GM23248 (cell line): ENCODE measurements at regions not wholly inside any gene's neighbourhood (a gene's known extent, or its start where the extent isn't known, plus 50 kb on each side); places are given as distances from the start of the nearest gene placed in this dataset.

Source experiments
- DNase-seq: peaks from one replicate; pipeline ENCODE4 v3.0.0-alpha.2; 2015
- H2AFZ ChIP-seq: fragments of 200-600 bp; sonication (generic); 2 replicates; pipeline ENCODE4 v1.6.1; 2016; ENCODE audit warnings: antibody characterized with exemption
- H3F3A ChIP-seq: fragments of 200-600 bp; sonication (generic); 2 replicates; pipeline ENCODE4 v1.6.1; 2016; ENCODE audit warnings: mild to moderate bottlenecking, antibody characterized with exemption, mixed run types; ENCODE audit not compliant: insufficient read depth
- H3K27ac ChIP-seq: fragments of 200-600 bp; sonication (generic); 2 replicates; pipeline ENCODE4 v1.5.1; 2016; ENCODE audit warnings: mild to moderate bottlenecking
- H3K27me3 ChIP-seq: fragments of 200-600 bp; sonication (generic); replicated peaks from 2 replicates; pipeline ENCODE4 v1.6.1; 2016; ENCODE audit warnings: mild to moderate bottlenecking; ENCODE audit not compliant: insufficient read depth
- H3K36me3 ChIP-seq: fragments of 200-600 bp; sonication (generic); 2 replicates; pipeline ENCODE4 v1.6.1; 2016; ENCODE audit warnings: low read depth, mild to moderate bottlenecking
- H3K4me1 ChIP-seq: fragments of 200-600 bp; sonication (generic); 2 replicates; pipeline ENCODE4 v1.6.1; 2016; ENCODE audit warnings: mild to moderate bottlenecking; ENCODE audit not compliant: insufficient read depth
- H3K4me2 ChIP-seq: fragments of 200-600 bp; sonication (generic); one replicate; pipeline ENCODE4 v1.6.1; 2016; ENCODE audit warnings: mild to moderate bottlenecking; ENCODE audit not compliant: unreplicated experiment
- H3K4me3 ChIP-seq: fragments of 200-600 bp; sonication (generic); 2 replicates; pipeline ENCODE4 v1.5.1; 2016; ENCODE audit warnings: mild to moderate bottlenecking
- H3K79me2 ChIP-seq: fragments of 200-600 bp; sonication (generic); 2 replicates; pipeline ENCODE4 v1.6.1; 2016; ENCODE audit warnings: mild to moderate bottlenecking; ENCODE audit not compliant: insufficient read depth
- H3K9ac ChIP-seq: fragments of 200-600 bp; sonication (generic); 2 replicates; pipeline ENCODE4 v1.6.1; 2016; ENCODE audit warnings: mild to moderate bottlenecking
- H3K9me2 ChIP-seq: fragments of 200-600 bp; sonication (generic); 2 replicates; pipeline ENCODE4 v1.6.1; 2016; ENCODE audit warnings: mixed run types, mild to moderate bottlenecking, moderate library complexity; ENCODE audit not compliant: insufficient read depth
- H3K9me3 ChIP-seq: fragments of 200-600 bp; sonication (generic); one replicate; pipeline ENCODE4 v1.6.1; 2017; ENCODE audit warnings: low read depth
- H4K20me1 ChIP-seq: fragments of 200-600 bp; sonication (generic); 2 replicates; pipeline ENCODE4 v1.6.0; 2016; ENCODE audit not compliant: insufficient read depth
- EZH2 ChIP-seq: fragments of 200-600 bp; sonication (generic); IDR thresholded peaks from 2 replicates; pipeline ENCODE4 v1.6.1; 2018; ENCODE audit warnings: antibody characterized with exemption, mild to moderate bottlenecking; ENCODE audit not compliant: insufficient read depth, poor library complexity, severe bottlenecking
- EZH2phosphoT487 ChIP-seq: fragments of 200-600 bp; sonication (generic); IDR thresholded peaks from 2 replicates; pipeline ENCODE4 v1.6.1; 2018; ENCODE audit warnings: antibody characterized with exemption, moderate library complexity, mild to moderate bottlenecking, low read depth; ENCODE audit not compliant: insufficient read depth
- WGBS, 2 experiments: methylation state at CpG; one replicate each; pipeline ENCODE4 v1.1.6; 2015 to 2017; ENCODE audit warnings: low lambda C conversion rate in 2 of 2, low coverage in 1 of 2; ENCODE audit errors: missing lambda C conversion rate in 2 of 2; 5-methylcytosine and 5-hydroxymethylcytosine counted together
- in situ Hi-C: fragments of 300-500 bp; cut with MboI; formaldehyde crosslinking; loops from 2 replicates; pipeline ENCODE4 v1.15.0; 2020

DNA sequence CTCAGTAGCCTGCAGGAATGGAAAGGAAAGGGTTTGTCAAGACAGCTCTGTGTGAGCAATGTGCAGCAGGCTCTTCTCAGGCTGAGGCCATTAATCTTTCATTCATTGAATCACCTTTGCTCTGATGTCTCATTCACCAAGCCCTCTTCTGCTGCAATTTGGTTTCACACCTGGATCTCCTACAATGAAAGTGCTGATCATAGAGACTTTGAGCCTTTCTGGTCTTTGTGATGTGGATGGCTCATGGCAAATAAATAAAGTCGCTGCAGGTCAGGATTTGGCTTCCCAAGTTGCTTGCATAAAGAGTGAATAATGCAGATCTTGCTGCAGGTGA is 95.8 kb upstream of the SPRED2 start:
- in situ Hi-C loops, result no loop called here

DNA sequence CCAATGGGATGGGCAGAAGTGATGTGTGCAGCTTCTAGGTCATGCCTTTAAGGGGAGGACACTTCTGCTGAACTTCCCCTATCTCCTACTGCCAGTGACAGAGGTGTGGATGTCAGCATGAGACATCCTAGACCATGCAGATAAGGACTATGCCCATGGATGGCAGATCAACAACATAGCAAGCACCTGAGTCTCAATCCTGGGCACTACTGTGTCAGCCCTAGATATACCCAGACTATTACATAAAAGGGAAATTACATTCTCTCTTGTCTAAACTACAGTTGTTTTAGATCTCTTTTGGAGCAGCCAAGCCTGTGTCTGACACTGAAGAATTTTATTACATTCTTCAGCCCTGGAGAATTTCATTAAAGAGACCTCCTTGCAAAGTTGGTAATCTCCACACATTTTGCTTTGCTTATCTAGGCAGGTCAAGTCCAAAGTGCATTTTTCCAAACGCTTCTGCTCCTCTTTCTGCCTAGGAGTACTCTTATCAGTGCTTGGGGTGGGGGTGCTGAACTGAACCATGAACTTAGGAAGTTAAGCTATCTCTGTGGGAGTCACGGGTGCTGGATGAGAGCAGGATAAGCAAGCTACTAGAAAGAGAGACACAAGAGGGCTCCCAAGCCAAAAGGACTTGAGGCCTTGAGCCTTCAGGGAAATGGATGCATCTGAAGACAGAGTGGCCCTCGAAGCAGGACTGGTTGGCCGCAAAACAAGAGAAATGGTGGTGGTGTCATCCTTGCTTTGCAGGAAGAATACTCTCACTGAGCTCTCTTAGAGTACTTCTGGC is 95.2 kb upstream of the SPRED2 start:
- H3K4me2 ChIP-seq, result no peak overlapping the region
- H3K36me3 ChIP-seq, result no peaks in the 10 kb centered on the region
- H3K4me1 ChIP-seq, result peaks cover 16% of the 10 kb centered on the region
- H3K9me2 ChIP-seq, result no peaks in the 10 kb centered on the region
- H2AFZ ChIP-seq, result no peak overlapping the region
- H4K20me1 ChIP-seq, result no peaks in the 10 kb centered on the region
- H3K9me3 ChIP-seq, result no peaks in the 10 kb centered on the region
- no peak overlapping the region for H3K4me3 ChIP-seq
- DNase-seq, result no peak
- no peak for TF ChIP-seq EZH2phosphoT487
- no peak for TF ChIP-seq EZH2
- H3K79me2 ChIP-seq, result no peaks in the 10 kb centered on the region
- H3F3A ChIP-seq, result peaks cover 14% of the 10 kb centered on the region
- H3K9ac ChIP-seq, result no peak overlapping the region
- no peaks in the 10 kb centered on the region for H3K27me3 ChIP-seq
- H3K27ac ChIP-seq, result no peak overlapping the region
- in situ Hi-C loops, result no loop called here
- WGBS, 2 experiments, result 73 to 75% methylated on average over 4 of the region's 4 CpGs

More for the DNA sequence above, 95.8 kb upstream of the SPRED2 start:
- no peak overlapping the region for H3K4me2 ChIP-seq
- H3K4me3 ChIP-seq, result no peak overlapping the region
- no peaks in the 10 kb centered on the region for H3K9me3 ChIP-seq
- no peaks in the 10 kb centered on the region for H3K79me2 ChIP-seq
- H3K27me3 ChIP-seq, result no peaks in the 10 kb centered on the region
- no peak overlapping the region for H2AFZ ChIP-seq
- no peak overlapping the region for H3K9ac ChIP-seq
- TF ChIP-seq EZH2 (no peak), EZH2phosphoT487 (no peak)
- H3K36me3 ChIP-seq, result no peaks in the 10 kb centered on the region
- H3F3A ChIP-seq, result peaks cover 14% of the 10 kb centered on the region
- H3K9me2 ChIP-seq, result no peaks in the 10 kb centered on the region
- 92 to 94% methylated on average over 1 of the region's 1 CpG for WGBS, 2 experiments
- no peaks in the 10 kb centered on the region for H4K20me1 ChIP-seq
- peaks cover 16% of the 10 kb centered on the region for H3K4me1 ChIP-seq
- DNase-seq, result no peak
- H3K27ac ChIP-seq, result no peak overlapping the region

DNA sequence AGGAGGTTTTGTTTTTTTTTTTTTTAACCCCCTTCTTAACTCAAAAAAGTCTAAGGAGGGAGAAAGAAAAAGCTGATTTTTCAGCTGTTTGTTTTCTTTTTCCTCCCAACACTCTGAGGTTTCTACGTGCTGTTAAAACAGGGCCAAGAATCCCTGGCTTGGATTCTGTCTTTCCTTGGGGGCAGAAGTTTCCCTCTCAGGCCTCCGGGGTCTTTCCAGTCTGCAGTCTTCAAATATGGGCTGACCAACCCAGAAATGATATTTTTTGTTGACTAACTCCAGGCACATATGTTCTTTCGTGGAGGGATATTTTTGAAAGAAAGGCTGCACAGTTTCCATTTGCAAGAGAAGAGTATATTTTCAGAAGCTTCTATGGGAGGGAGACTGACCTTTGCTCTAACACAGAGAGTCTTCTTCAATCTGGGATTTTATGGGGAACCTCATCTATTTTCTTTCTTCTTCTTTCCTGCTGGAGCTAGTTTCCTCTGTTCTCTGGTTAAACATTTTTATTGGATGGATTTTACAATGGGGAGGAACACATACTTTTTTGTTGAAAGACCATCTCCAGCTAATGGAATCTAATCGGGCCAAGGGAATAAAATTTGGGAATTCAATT is 93.3 kb upstream of the SPRED2 start:
- no peak for DNase-seq
- in situ Hi-C loops, result no loop called here
- H3K4me3 ChIP-seq, result no peak overlapping the region
- no peak overlapping the region for H3K9ac ChIP-seq
- H3K27me3 ChIP-seq, result no peaks in the 10 kb centered on the region
- H4K20me1 ChIP-seq, result no peaks in the 10 kb centered on the region
- H3K9me2 ChIP-seq, result no peaks in the 10 kb centered on the region
- H3K9me3 ChIP-seq, result no peaks in the 10 kb centered on the region
- H3K79me2 ChIP-seq, result no peaks in the 10 kb centered on the region
- H3K27ac ChIP-seq, result no peak overlapping the region
- H3K4me1 ChIP-seq, result peaks cover 9% of the 10 kb centered on the region
- no peak overlapping the region for H2AFZ ChIP-seq
- H3K36me3 ChIP-seq, result no peaks in the 10 kb centered on the region
- H3K4me2 ChIP-seq, result no peak overlapping the region
- H3F3A ChIP-seq, result peaks cover 5% of the 10 kb centered on the region
- WGBS, 2 experiments, result 68 to 71% methylated on average over 4 of the region's 4 CpGs
- TF ChIP-seq EZH2 (no peak), EZH2phosphoT487 (no peak)

DNA sequence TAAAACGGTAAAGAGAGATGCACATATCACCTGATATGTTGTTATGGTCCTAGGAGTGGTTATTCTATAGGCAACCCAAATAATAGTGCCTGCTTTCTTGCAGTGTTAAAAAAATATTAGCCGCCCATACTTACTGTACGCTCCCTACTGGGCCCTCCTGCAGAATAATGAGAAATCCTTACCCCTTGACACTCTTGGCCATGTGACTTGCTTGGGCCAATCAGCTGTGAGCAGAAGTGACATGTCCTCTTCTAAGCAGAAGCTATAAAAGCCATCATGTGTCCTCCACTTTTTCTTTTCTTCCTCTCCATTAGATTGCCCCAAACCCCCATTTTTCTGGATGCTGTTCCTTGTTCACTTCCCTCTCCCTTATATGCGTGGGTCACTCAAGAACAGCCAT is 90.5 kb upstream of the SPRED2 start:
- Histone ChIP-seq H3K79me2 (no peaks in the 10 kb centered on the region), H2AFZ (no peak overlapping the region), H3K27me3 (no peaks in the 10 kb centered on the region), H3K9me3 (no peaks in the 10 kb centered on the region), H3K9ac (no peak overlapping the region), H4K20me1 (no peaks in the 10 kb centered on the region), H3K27ac (no peak overlapping the region), H3K4me3 (no peak overlapping the region), H3F3A (no peaks in the 10 kb centered on the region), H3K4me2 (no peak overlapping the region), H3K9me2 (no peaks in the 10 kb centered on the region), H3K36me3 (no peaks in the 10 kb centered on the region), H3K4me1 (no peaks in the 10 kb centered on the region)
- 83 to 84% methylated on average over 4 of the region's 4 CpGs for WGBS, 2 experiments
- in situ Hi-C loops, result no loop called here
- no peak for TF ChIP-seq EZH2phosphoT487
- no peak for TF ChIP-seq EZH2
- no peak for DNase-seq
